GM23338 (cell line): ENCODE measurements at regions not wholly inside any gene's neighbourhood (a gene's known extent, or its start where the extent isn't known, plus 50 kb on each side); places are given as distances from the start of the nearest gene placed in this dataset.

ENCODE experiments used
- CREB1 ChIP-seq: fragments of 250-450 bp; sonication (Bioruptor Pico); IDR thresholded peaks from 2 replicates; pipeline ENCODE4 v1.5.0; 2020; ENCODE audit warnings: low read depth, mild to moderate bottlenecking, moderate library complexity
- CTCF ChIP-seq, 2 experiments: fragments of 200-600 bp in 1 of 2; sonication (generic) in 1 of 2; conservative IDR thresholded peaks; 2 replicates each; pipeline versions ENCODE4 v1.5.1 to v1.6.1; 2016 to 2017; ENCODE audit warnings: antibody characterized with exemption in 2 of 2, low read depth in 2 of 2, mild to moderate bottlenecking in 2 of 2, moderate library complexity in 1 of 2
- ETS1 ChIP-seq: IDR thresholded peaks from 2 replicates; pipeline ENCODE4 v1.6.1; 2016; ENCODE audit warnings: antibody characterized with exemption
- EZH2 ChIP-seq: fragments of 200-600 bp; sonication (generic); IDR thresholded peaks from one replicate; pipeline ENCODE4 v1.8.0; 2017; ENCODE audit warnings: antibody characterized with exemption, mild to moderate bottlenecking, low read depth; ENCODE audit not compliant: unreplicated experiment
- EZH2phosphoT487 ChIP-seq: fragments of 200-600 bp; sonication (generic); IDR thresholded peaks from one replicate; pipeline ENCODE4 v1.8.1; 2018; ENCODE audit warnings: antibody characterized with exemption; ENCODE audit not compliant: unreplicated experiment
- JUNB ChIP-seq: IDR thresholded peaks from one replicate; pipeline ENCODE4 v1.6.1; 2016; ENCODE audit warnings: antibody characterized with exemption; ENCODE audit not compliant: unreplicated experiment
- POLR2AphosphoS5 ChIP-seq: IDR thresholded peaks from 2 replicates; pipeline ENCODE4 v1.6.1; 2016; ENCODE audit warnings: antibody characterized with exemption, low read depth
- REST ChIP-seq: IDR thresholded peaks from one replicate; pipeline ENCODE4 v1.6.1; 2018; ENCODE audit warnings: antibody characterized with exemption; ENCODE audit not compliant: unreplicated experiment
- STAT1 ChIP-seq: IDR thresholded peaks from one replicate; pipeline ENCODE4 v1.6.1; 2016; ENCODE audit warnings: antibody characterized with exemption; ENCODE audit not compliant: unreplicated experiment

- TF ChIP-seq CREB1 (no peak), CTCF (conservative IDR thresholded peaks at IDR 0.05; ENCODE audit: low read depth in 2 of 2) (no peak), EZH2phosphoT487 (no peak), POLR2AphosphoS5 (no peak), REST (no peak), EZH2 (no peak), JUNB (no peak), STAT1 (no peak), ETS1 (no peak)
Measured at GRCh38 chr3:110946810-110947209, 124.8 kb upstream of the NECTIN3 start.
